ENCODE measurements at regions not wholly inside any gene's neighbourhood (a gene's known extent, or its start where the extent isn't known, plus 50 kb on each side); places are given as distances from the start of the nearest gene placed in this dataset.

- TF ChIP-seq CTCF (IDR thresholded peaks at IDR 0.05 in 8 of 11, conservative IDR thresholded peaks at IDR 0.05 in 3 of 11) = no peak
- no peak for TF ChIP-seq POLR2A (IDR thresholded peaks at IDR 0.05)
- no peak for TF ChIP-seq POLR2AphosphoS5 (IDR thresholded peaks at IDR 0.05)
Measured at GRCh38 chr3:117398141-117398899, 688.7 kb downstream of the TUSC7 start.

All from spleen (tissue), 7 donors.